PC-3 (cell line): ENCODE measurements at regions not wholly inside any gene's neighbourhood (a gene's known extent, or its start where the extent isn't known, plus 50 kb on each side); places are given as distances from the start of the nearest gene placed in this dataset.

Experiments used
- ATAC-seq: fragments of 200-7000 bp; cut with Tn5 transposase; 2 replicates; pipeline ENCODE4 v1.9.1; 2020; ENCODE audit warnings: mild to moderate bottlenecking, moderate library complexity
- BruUV-seq: library from RNA; stranded (reverse); fragments of 400-500 nt; replicated peaks from 2 replicates; lab custom pipeline; 2021; lab: Mats Ljungman, UMichigan
- CTCF ChIA-PET: fragments of 300-600 bp; sonication (Branson Sonifier 250); formaldehyde crosslinking; loops from one replicate; lab custom pipeline; 2022; ENCODE audit warnings: antibody characterized with exemption; lab: Charles Lee
- POLR2A ChIA-PET: fragments of 300-600 bp; sonication (Branson Sonifier 250); formaldehyde crosslinking; loops from one replicate; lab custom pipeline; 2022; ENCODE audit warnings: antibody characterized with exemption; ENCODE audit not compliant: unreplicated experiment; lab: Charles Lee
- DNase-seq: peaks from one replicate; pipeline ENCODE4 v3.0.0-alpha.2; 2015
- H2AFZ ChIP-seq: fragments of 300-600 bp; sonication (generic); 2 replicates; pipeline ENCODE4 v1.6.0; 2016; ENCODE audit warnings: antibody characterized with exemption, low read length
- H3F3A ChIP-seq: fragments of 300-600 bp; sonication (generic); one replicate; pipeline ENCODE4 v1.6.0; 2017; ENCODE audit warnings: antibody characterized with exemption, low read length, control low read depth, mild to moderate bottlenecking; ENCODE audit not compliant: unreplicated experiment
- H3K27ac ChIP-seq: fragments of 300-600 bp; sonication (generic); 2 replicates; pipeline ENCODE4 v1.5.1; 2016; ENCODE audit warnings: mild to moderate bottlenecking, low read length
- H3K27me3 ChIP-seq: fragments of 300-600 bp; sonication (generic); 2 replicates; pipeline ENCODE4 v1.6.1; 2016; ENCODE audit warnings: low read length, mixed read lengths
- H3K36me3 ChIP-seq: fragments of 300-600 bp; sonication (generic); 2 replicates; pipeline ENCODE4 v1.6.1; 2016; ENCODE audit warnings: low read depth, mixed run types, low read length, mixed read lengths
- H3K4me1 ChIP-seq: fragments of 300-600 bp; sonication (generic); 2 replicates; pipeline ENCODE4 v1.5.1; 2016; ENCODE audit warnings: low read length; ENCODE audit not compliant: insufficient read depth
- H3K4me2 ChIP-seq: fragments of 300-600 bp; sonication (generic); 2 replicates; pipeline ENCODE4 v1.6.0; 2016; ENCODE audit warnings: low read length
- H3K4me3 ChIP-seq: fragments of 300-600 bp; sonication (generic); 2 replicates; pipeline ENCODE4 v1.5.1; 2016; ENCODE audit warnings: mild to moderate bottlenecking, low read length, mixed read lengths
- H3K79me2 ChIP-seq: fragments of 300-600 bp; sonication (generic); 2 replicates; pipeline ENCODE4 v1.6.1; 2017; ENCODE audit warnings: low read length, mixed read lengths
- H3K9ac ChIP-seq: fragments of 300-600 bp; sonication (generic); 2 replicates; pipeline ENCODE4 v1.6.0; 2016; ENCODE audit warnings: mild to moderate bottlenecking, low read length
- H3K9me2 ChIP-seq: fragments of 300-600 bp; sonication (generic); replicated peaks from 2 replicates; pipeline ENCODE4 v1.6.1; 2016; ENCODE audit warnings: mixed run types, low read length, mixed read lengths
- H3K9me3 ChIP-seq: fragments of 300-600 bp; sonication (generic); 2 replicates; pipeline ENCODE4 v1.6.1; 2016; ENCODE audit warnings: low read length, mixed read lengths
- H4K20me1 ChIP-seq: fragments of 300-600 bp; sonication (generic); 2 replicates; pipeline ENCODE4 v1.6.1; 2016; ENCODE audit warnings: low read length, mixed read lengths
- EZH2 ChIP-seq: fragments of 300-600 bp; sonication (generic); IDR thresholded peaks from one replicate; pipeline ENCODE4 v1.6.1; 2017; ENCODE audit warnings: antibody characterized with exemption, mild to moderate bottlenecking, low read length; ENCODE audit not compliant: unreplicated experiment
- EZH2phosphoT487 ChIP-seq: fragments of 300-600 bp; sonication (generic); IDR thresholded peaks from 2 replicates; pipeline ENCODE4 v1.6.1; 2018; ENCODE audit warnings: mild to moderate bottlenecking, antibody characterized with exemption, low read length, borderline replicate concordance
- intact Hi-C: fragments of 100-400 bp; cut with micrococcal nuclease; formaldehyde crosslinking; loops from 2 replicates; pipeline ENCODE4 v1.9.0; 2023
- TF ChIP-seq, protein P1 (sequence below): fragments of 300-600 bp; sonication (generic); conservative IDR thresholded peaks from 2 replicates; pipeline ENCODE4 v1.5.1; 2017; ENCODE audit warnings: antibody characterized with exemption, low read depth, mild to moderate bottlenecking, low read length

DNA sequence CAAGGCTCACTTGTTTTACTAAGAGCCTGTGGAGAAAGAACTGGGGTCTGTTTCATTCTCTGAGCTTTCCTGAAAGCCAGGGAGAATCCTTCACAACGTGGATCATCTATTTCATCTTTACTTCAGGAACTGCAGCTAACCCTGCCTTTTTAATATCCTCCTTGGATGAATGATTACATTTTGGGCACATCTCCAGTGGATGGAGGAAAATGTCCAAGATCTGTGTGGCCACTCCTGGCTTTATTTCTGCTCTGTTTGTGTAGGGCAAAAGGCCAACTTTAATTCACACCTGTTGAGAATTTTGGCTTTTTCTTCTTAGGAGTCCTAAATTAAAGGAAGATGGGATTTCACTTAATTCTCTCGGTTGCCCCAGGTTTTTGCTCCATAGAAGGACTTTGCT, 69.5 kb upstream of the CACNA1E start:
- ATAC-seq: no peak
- CTCF ChIA-PET: no interaction called here

DNA sequence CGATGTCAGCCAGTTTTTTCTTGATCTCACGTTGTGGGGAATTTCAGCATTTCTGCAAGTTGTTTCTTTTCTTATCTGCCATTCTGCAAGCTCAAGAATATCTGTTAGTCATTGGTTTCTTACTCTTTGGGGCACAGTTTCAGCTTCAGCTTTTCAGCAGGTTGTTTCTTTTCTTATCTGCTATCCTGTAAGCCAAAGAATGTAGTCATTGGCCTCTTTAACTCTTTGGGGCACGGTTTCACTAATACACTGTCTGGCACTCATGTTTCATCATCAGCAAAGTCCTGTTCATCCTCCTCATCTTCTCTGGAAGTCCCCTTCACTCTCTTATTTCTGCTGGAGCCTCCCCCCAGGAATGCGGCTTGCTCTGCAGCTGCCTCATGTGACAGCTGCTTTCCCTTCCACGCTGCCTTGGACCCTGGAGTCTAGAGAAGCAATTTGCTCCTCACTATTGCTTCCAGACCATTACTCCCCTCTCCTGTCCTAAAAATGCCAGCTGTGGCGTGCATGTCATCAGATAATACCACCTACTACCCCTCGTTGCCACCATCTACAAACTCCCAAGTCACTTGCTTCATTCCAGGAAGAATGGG, 67.0 kb upstream of the CACNA1E start:
- TF ChIP-seq EZH2phosphoT487 (no peak), EZH2 (no peak)
- TF ChIP-seq, protein P1, sequence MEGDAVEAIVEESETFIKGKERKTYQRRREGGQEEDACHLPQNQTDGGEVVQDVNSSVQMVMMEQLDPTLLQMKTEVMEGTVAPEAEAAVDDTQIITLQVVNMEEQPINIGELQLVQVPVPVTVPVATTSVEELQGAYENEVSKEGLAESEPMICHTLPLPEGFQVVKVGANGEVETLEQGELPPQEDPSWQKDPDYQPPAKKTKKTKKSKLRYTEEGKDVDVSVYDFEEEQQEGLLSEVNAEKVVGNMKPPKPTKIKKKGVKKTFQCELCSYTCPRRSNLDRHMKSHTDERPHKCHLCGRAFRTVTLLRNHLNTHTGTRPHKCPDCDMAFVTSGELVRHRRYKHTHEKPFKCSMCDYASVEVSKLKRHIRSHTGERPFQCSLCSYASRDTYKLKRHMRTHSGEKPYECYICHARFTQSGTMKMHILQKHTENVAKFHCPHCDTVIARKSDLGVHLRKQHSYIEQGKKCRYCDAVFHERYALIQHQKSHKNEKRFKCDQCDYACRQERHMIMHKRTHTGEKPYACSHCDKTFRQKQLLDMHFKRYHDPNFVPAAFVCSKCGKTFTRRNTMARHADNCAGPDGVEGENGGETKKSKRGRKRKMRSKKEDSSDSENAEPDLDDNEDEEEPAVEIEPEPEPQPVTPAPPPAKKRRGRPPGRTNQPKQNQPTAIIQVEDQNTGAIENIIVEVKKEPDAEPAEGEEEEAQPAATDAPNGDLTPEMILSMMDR: no peak
- Histone ChIP-seq H3K79me2 (no peaks in the 10 kb centered on the region), H3K4me3 (no peak overlapping the region), H3K27ac (no peak overlapping the region), H3K9me2 (no peaks in the 10 kb centered on the region), H2AFZ (no peak overlapping the region), H3K36me3 (no peaks in the 10 kb centered on the region), H4K20me1 (no peaks in the 10 kb centered on the region), H3K4me2 (no peak overlapping the region), H3K9me3 (no peaks in the 10 kb centered on the region), H3K27me3 (no peaks in the 10 kb centered on the region), H3K4me1 (no peaks in the 10 kb centered on the region), H3K9ac (no peak overlapping the region), H3F3A (no peaks in the 10 kb centered on the region)
- BruUV-seq: no TSS peak
- POLR2A ChIA-PET: no interaction called here
- CTCF ChIA-PET: no interaction called here
- intact Hi-C loops: no loop called here
- no peak for ATAC-seq
- DNase-seq: no peak

More for the DNA sequence above, 69.5 kb upstream of the CACNA1E start:
- intact Hi-C loops: no loop called here
- no peak overlapping the region for H2AFZ ChIP-seq
- no peaks in the 10 kb centered on the region for H4K20me1 ChIP-seq
- no peaks in the 10 kb centered on the region for H3K79me2 ChIP-seq
- no TSS peak for BruUV-seq
- H3K4me2 ChIP-seq: no peak overlapping the region
- POLR2A ChIA-PET: no interaction called here
- no peaks in the 10 kb centered on the region for H3K9me3 ChIP-seq
- H3K4me1 ChIP-seq: no peaks in the 10 kb centered on the region
- DNase-seq: no peak
- no peaks in the 10 kb centered on the region for H3F3A ChIP-seq
- no peaks in the 10 kb centered on the region for H3K27me3 ChIP-seq
- H3K4me3 ChIP-seq: no peak overlapping the region
- H3K36me3 ChIP-seq: no peaks in the 10 kb centered on the region
- no peaks in the 10 kb centered on the region for H3K9me2 ChIP-seq
- H3K27ac ChIP-seq: no peak overlapping the region
- TF ChIP-seq EZH2 (no peak), EZH2phosphoT487 (no peak)
- TF ChIP-seq, protein P1: no peak
- H3K9ac ChIP-seq: no peak overlapping the region

DNA sequence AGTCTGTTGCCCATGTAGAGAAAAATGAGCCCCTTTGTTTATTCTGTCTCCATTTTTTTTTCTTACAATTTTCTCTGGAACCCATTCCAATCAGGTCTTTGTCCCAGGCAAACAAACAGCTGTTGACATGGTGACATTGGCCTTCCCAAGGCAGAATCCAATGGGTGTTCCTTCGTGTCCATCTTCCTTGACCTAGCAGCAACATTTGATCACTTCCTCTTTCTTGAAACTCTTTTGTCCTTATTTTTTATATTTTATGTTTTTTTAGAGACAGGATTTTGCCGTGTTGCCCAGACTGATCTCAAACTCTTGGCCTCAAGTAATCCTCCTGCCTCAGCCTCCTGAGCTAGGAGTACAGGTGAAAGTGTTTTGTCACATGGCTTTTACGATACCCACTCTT, 65.4 kb upstream of the CACNA1E start:
- ChIA-PET CTCF (no interaction called here), POLR2A (no interaction called here)
- Histone ChIP-seq H3K27me3 (no peaks in the 10 kb centered on the region), H3K9ac (no peak overlapping the region), H3K9me3 (no peaks in the 10 kb centered on the region), H3K4me2 (no peak overlapping the region), H3K27ac (no peak overlapping the region), H3K9me2 (no peaks in the 10 kb centered on the region), H3F3A (no peaks in the 10 kb centered on the region), H3K4me1 (no peaks in the 10 kb centered on the region), H4K20me1 (no peaks in the 10 kb centered on the region), H3K36me3 (no peaks in the 10 kb centered on the region), H3K4me3 (no peak overlapping the region), H2AFZ (no peak overlapping the region), H3K79me2 (no peaks in the 10 kb centered on the region)
- BruUV-seq: no TSS peak
- intact Hi-C loops: no loop called here
- TF ChIP-seq EZH2 (no peak), EZH2phosphoT487 (no peak)
- TF ChIP-seq, protein P1: no peak
- no peak for ATAC-seq
- no peak for DNase-seq
